GM12892 (cell line): ENCODE measurements at regions not wholly inside any gene's neighbourhood (a gene's known extent, or its start where the extent isn't known, plus 50 kb on each side); places are given as distances from the start of the nearest gene placed in this dataset.

ENCODE experiments used
- POLR2A ChIP-seq: IDR thresholded peaks from 2 replicates; pipeline ENCODE4 v1.6.1; 2011; ENCODE audit warnings: low read depth, low read length, control low read depth
- POLR2AphosphoS5 ChIP-seq: IDR thresholded peaks from 2 replicates; pipeline ENCODE4 v1.6.1; 2011; ENCODE audit warnings: low read depth, low read length, control low read depth
- TAF1 ChIP-seq: IDR thresholded peaks from 2 replicates; pipeline ENCODE4 v1.6.1; 2011; ENCODE audit warnings: low read depth, mild to moderate bottlenecking, control low read depth, low read length, borderline replicate concordance

DNA sequence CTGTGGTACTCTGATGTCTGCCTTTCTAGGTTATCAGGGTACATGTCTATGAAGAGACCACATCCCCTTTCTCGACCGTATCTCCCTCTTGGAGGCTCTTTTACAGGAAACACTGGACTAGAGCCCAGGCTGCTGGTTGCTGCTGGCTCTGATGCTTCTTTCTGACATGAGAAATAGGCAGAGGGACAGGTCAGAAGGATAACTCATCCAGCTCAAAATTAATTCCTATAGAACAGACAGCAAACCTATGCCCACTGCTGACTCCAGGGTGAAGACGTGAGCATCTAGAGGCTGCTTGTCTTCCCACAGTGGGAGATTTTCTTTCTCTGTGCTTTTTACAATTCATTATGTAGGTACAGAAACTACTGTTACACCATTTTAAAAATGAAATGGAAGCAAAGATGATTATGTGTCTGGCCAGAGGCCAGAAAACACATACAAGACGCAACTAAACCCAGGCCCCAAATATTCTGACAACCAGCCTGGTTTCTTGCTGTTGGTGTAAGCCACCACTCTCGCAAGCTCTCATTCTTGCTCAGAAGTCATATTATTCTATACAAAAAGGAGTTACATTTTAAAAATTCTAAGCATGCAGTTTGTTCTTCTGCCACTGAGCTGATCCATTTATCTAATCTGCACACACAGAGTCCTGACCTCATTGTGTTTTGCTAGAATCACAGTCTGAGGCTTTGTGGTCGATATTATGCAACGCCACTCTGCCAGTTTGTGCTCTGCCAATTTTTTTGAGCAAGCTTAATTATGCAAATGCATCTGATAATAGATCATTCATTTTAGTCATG, 424.3 kb downstream of the KIF20B start:
- TF ChIP-seq POLR2A (no peak), POLR2AphosphoS5 (no peak), TAF1 (no peak)
